GM21619 (cell line): ENCODE measurements at regions not wholly inside any gene's neighbourhood (a gene's known extent, or its start where the extent isn't known, plus 50 kb on each side); places are given as distances from the start of the nearest gene placed in this dataset.

Source experiments
- ATAC-seq: cut with Tn5 transposase; IDR thresholded peaks from one replicate; pipeline ENCODE4 v1.9.1; 2021; ENCODE audit not compliant: unreplicated experiment

DNA sequence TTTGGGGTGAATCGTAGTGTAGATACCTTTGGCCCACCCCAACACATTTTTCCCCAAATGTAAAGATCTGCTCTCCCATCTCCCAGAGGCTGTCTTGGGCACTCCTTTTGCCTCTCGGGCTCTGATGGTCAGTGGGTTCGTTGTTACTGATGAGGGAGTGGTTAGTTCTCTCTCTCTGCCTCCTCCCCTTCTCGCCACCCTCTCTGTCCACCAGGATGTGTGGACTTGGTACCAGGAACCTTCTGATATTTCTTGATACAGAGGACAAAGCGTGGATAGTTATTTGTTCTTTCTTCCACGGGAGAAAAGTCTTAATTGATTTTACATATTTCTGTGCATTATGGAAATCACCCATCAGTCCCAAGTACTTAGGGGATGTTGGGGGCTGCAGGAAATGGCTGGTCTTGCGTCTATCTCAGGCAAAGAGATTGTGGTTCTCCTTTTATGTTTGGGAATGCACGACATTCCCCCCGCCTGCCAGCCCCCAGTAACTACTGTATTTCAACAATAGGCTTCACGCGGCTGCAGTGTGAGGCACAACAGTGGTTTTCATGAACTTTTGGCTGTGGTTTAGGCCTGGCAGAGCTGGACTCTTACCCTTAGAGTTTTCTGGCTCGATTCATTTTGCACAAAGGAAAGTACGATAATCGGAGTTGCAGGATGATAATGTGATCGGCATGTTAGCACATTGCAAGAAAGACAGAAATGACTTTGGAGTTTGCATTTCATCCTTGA is 79.0 kb upstream of the ZNF536 start:
- ATAC-seq: no peak

GRCh38 chr19:30297969-30298368 is 74.2 kb upstream of the ZNF536 start:
- ATAC-seq: no peak

DNA sequence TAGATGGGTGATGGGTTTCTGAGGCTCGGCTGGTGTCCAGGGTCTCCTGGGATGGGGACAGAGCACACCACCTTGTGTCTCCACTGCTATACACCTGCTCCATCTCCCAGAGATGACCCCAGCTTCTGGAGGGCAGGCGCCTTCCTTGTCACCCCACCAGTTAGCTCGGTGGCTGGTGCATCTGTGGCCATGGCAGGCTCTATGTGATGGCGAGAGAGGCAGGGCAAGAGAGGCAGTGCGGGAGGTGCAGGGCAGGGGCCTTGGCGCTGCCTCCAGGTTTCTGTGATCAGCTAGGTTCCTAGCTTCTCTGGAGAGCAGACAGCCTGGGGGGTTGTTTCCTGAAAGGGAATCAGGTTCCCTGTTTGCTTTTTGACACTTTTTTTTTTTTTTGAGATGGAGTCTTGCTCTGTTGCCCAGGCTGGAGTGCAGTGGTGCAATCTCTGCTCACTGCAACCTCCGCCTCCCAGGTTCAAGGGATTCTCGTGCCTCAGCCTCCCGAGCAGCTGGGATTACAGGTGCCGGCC is 69.0 kb upstream of the ZNF536 start:
- no peak for ATAC-seq

- ATAC-seq: no peak
Observed at GRCh38 chr19:30304540-30304939, 67.6 kb upstream of the ZNF536 start.

DNA sequence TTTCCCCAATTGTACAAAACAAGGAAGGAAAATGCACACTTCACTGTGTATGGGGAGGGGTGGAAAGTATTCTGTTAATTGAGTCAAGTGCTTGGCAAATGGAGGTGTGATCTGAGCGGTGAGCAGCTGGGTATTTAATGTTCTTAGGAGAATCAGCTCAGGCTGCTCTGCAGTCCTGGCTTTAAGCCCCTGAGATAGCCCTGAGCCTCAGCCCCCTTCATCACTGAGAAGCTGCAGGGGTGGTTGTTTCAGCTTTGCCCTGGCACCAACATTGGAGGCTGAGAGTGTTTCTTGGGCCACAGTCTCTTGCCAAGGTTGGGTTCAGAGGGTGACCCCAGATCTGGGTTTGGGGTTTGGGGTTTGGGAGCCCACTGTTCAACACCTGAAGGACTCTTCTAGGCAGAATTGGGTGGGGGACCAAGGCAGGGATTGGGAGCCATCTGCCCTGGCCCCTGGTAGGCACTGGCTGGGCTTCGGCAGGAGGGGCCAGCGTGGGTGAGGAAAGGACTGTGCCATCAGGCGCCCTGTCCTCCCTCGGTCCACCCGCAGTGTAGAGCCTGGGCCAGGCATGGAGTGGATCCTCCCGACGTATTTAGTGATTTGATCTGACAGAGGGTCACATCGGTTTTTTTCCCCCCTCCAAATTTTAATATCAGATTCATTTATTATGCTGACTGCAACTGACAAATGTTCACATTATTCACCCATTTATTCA is 66.7 kb upstream of the ZNF536 start:
- no peak for ATAC-seq

DNA sequence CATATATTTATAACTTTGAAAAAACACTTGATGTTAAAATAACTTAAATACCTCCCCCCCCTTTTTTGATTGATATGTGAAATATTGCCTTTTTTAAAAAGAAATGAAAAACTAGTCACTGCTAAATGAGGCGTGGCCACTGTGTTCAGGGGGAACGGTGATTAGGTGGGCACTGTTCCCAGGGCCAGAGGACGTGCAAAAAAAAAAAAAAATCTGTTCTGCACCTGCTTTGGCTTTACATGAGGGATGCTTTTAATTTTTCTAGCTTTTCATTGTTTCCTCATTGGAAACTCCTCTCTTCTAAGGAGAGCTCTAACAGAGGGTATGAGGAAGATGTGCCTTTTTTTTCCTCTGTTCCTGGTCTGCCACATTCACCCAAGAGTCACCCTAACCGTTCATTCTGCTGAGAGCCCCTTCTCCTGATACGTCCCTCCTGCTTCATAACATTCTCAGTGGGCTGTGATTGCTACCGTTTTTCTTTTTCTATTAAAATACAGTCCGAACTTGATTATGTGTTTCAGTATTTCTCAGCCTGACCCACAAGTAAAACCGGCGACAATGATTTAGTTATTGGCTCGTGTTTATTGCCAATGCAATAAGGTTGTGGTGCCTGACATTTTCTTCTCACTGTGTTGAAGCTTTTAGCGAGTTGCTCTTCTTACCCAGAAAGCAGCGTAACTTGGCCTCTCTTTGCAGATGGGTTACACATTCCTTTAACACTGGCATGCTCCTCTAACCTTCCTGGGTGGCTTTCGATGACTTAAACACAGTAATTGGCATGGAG is 64.8 kb upstream of the ZNF536 start:
- ATAC-seq: no peak

- ATAC-seq: no peak
Observed at GRCh38 chr19:30309176-30309575, 63.0 kb upstream of the ZNF536 start.

GRCh38 chr19:30309905-30310601 is 62.1 kb upstream of the ZNF536 start:
- ATAC-seq: no peak

- ATAC-seq: no peak
Observed at GRCh38 chr19:30310602-30311263, 61.5 kb upstream of the ZNF536 start.

- no peak for ATAC-seq
Observed at GRCh38 chr19:30311911-30312310, 60.3 kb upstream of the ZNF536 start.

DNA sequence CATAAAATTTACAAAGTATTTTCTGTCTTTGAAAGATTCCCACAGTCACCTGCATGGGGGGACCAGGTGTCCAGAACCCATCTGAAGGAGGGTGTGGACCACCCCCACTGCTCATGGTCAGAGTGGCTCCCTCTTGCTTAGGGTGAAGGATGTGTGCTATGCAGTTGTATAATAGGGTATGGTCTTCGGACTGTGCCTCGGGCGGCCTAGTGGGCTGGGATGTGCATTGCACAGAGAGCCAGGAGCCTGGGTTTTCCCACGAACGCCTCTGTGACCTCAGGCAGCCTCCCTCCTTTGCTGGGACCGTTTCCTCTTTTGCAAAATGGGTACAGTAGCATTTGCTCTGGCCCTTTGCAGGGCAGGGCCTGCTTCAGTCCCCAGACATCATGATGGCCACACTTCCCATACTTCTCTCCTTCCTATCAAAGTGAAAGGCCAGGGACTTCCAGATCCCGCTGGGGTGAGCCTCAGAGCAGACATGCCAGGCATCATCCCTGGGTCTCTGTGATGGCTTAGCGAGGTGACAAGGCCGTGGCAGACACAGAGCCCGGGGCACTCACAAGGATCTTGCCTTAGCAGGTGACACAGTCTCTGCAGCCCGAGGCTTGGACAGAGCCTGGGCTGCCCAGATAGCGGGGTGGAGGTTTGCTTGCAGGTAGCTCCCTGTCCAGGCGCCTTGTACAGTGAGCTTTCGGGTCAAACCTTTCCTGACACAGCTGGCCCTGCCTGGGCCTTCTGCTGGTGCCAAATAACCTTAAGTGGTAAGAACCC is 59.4 kb upstream of the ZNF536 start:
- ATAC-seq: no peak

DNA sequence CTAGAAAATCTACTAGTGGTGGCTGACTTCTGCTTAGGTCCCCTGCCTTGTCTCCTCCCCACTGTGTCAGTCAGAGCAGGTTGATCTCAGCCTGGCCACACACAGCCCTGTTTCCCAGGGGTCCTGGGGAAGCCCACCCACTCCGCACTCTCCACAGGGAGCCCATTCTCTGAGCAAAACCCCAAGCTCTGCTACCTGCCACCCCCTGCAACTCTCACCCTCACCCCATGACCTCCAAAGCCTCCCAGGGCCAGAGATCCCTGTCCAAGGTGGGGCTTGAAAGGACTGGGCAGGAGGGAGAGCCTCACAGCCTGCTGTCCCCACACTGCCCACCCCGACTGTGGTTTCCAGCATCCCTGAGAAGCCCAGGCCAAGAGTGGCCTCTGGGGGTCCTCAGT is 58.8 kb upstream of the ZNF536 start:
- ATAC-seq: no peak

GRCh38 chr19:30314056-30314804 is 58.0 kb upstream of the ZNF536 start:
- no peak for ATAC-seq

DNA sequence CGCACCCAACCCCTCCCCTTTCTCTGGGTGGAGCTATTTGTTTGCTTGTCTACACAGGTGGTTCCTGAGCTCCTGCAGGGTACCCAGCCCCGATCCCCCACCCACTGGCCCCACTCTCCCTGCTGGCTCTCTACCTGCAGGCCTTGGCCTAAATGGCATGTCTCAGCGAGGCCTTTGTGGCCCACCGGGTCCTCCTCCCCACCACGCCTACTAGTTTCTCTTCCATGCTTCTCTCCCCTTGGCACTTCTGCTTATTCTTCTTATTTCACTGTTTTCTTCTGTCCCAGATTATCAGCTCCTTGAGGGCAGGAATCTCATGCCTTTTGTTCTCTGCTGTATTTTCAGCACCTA is 57.4 kb upstream of the ZNF536 start:
- ATAC-seq: no peak

- no peak for ATAC-seq
Observed at GRCh38 chr19:30315159-30315558, 57.0 kb upstream of the ZNF536 start.

- ATAC-seq: no peak
Observed at GRCh38 chr19:30316000-30316491, 56.1 kb upstream of the ZNF536 start.

- ATAC-seq: no peak
Observed at GRCh38 chr19:30316560-30317106, 55.6 kb upstream of the ZNF536 start.

- no peak for ATAC-seq
Observed at GRCh38 chr19:30317403-30317802, 54.8 kb upstream of the ZNF536 start.

DNA sequence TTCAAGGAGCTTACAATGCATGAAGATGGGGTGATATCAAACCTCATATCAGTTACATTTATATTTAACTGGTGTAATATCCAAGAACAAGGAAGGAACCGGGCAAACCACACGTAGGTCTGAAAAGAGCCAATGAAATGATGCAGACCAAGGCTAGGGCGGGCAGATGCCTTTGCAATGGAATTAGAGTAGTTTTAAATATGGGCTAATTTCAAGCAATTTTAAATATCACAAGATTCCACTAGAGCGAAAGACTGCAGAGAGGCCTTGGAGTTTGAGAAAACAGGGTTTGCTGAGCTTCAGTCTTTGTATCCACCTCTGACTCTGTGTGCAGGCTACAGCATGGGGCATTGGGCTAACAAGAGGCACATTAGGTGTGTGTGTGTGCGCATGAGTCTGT is 53.9 kb upstream of the ZNF536 start:
- ATAC-seq: no peak
